ENCODE measurements at regions not wholly inside any gene's neighbourhood (a gene's known extent, or its start where the extent isn't known, plus 50 kb on each side); places are given as distances from the start of the nearest gene placed in this dataset.

- Histone ChIP-seq H2BK20ac (ENCODE audit: low read depth, low read length, poor library complexity, severe bottlenecking) (no peak overlapping the region), H4K91ac (ENCODE audit: insufficient read length, low read depth, low read length) (no peak overlapping the region), H4K20me1 (ENCODE audit: control insufficient read depth, insufficient read depth, insufficient read length) (no peaks in the 10 kb centered on the region), H3K14ac (ENCODE audit: insufficient read depth, low read length) (no peak overlapping the region), H3K27ac (ENCODE audit: insufficient read length, low read depth, low read length) (no peak overlapping the region), H3K56ac (ENCODE audit: insufficient read length, low read depth, low read length) (no peak overlapping the region), H3K79me2 (ENCODE audit: insufficient read depth, low read length) (no peaks in the 10 kb centered on the region), H3K4ac (ENCODE audit: low read depth, low read length) (no peak overlapping the region), H2AFZ (ENCODE audit: low read length) (no peak overlapping the region), H2BK5ac (ENCODE audit: insufficient read length, low read length) (no peak overlapping the region), H3K9ac (ENCODE audit: extremely low read depth, insufficient read length, low read length) (no peak overlapping the region), H3K18ac (ENCODE audit: insufficient read length, low read depth, low read length) (no peak overlapping the region), H2BK15ac (ENCODE audit: low read depth, low read length) (no peak overlapping the region), H3T11ph (ENCODE audit: low read length) (no peak overlapping the region), H3K23ac (ENCODE audit: insufficient read length, low read depth, low read length) (no peak overlapping the region), H3K9me3 (ENCODE audit: control insufficient read depth, low read depth, low read length) (no peaks in the 10 kb centered on the region), H2AK5ac (ENCODE audit: insufficient read length, low read length) (no peak overlapping the region), H3K79me1 (ENCODE audit: insufficient read depth, low read depth, low read length, poor library complexity, severe bottlenecking) (no peaks in the 10 kb centered on the region), H4K5ac (ENCODE audit: insufficient read length, low read depth, low read length) (no peak overlapping the region), H2BK12ac (ENCODE audit: insufficient read length, low read depth, low read length) (no peak overlapping the region), H3K27me3 (ENCODE audit: insufficient read depth, low read length) (no peaks in the 10 kb centered on the region), H4K8ac (replicated peaks; ENCODE audit: insufficient read length, low read depth, low read length) (no peak overlapping the region), H3K23me2 (ENCODE audit: insufficient read length, low read depth, low read length, poor library complexity, severe bottlenecking) (no peaks in the 10 kb centered on the region), H3K4me1 (ENCODE audit: insufficient read depth, low read length) (no peaks in the 10 kb centered on the region), H2BK120ac (ENCODE audit: low read depth, low read length, poor library complexity, severe bottlenecking) (no peak overlapping the region), H3K4me2 (ENCODE audit: insufficient read depth, insufficient read length, low read length) (no peak overlapping the region)
- H3K9me3 Mint-ChIP-seq = peaks cover 0 to 2% of the 10 kb centered on the region in 2 experiments; a peak in 1 of 5 replicates
- H3K27me3 Mint-ChIP-seq (ENCODE audit: low read depth) = no peaks in the 10 kb centered on the region
- TF ChIP-seq CTCF (conservative IDR thresholded peaks at IDR 0.05) = peak; percentile 66
- WGBS (ENCODE audit: extremely low coverage, insufficient read length, low lambda C conversion rate) = no CpG with 5 or more reads among the region's 3 CpGs
- H3K4me1 Mint-ChIP-seq = peaks cover 0 to 7% of the 10 kb centered on the region in 2 experiments; a peak in 2 of 4 replicates
- H3K36me3 Mint-ChIP-seq (ENCODE audit: insufficient read depth in 1 of 3, low read depth in 3 of 3) = no peaks in the 10 kb centered on the region
- H3K27ac Mint-ChIP-seq = no peak overlapping the region
- DNase-seq = no peak
- H3K4me3 Mint-ChIP-seq = no peak overlapping the region
Measured at GRCh38 chr10:111856631-111857030, 326.9 kb downstream of the GPAM start.
